ENCODE measurements at regions not wholly inside any gene's neighbourhood (a gene's known extent, or its start where the extent isn't known, plus 50 kb on each side); places are given as distances from the start of the nearest gene placed in this dataset.

- DNase-seq (ENCODE audit: low spot score): no peak
- no peak for TF ChIP-seq CTCF (IDR thresholded peaks at IDR 0.05; ENCODE audit: extremely low read depth, insufficient read depth, missing control alignments)
- in situ Hi-C loops (cut with MboI; ENCODE audit: low pct_unique_long_range_greater_than_20kb, low sequenced_read_pairs, unreplicated experiment): no loop called here
Measured at GRCh38 chr21:38075833-38076587, 159.8 kb upstream of the KCNJ6 start.

DNA sequence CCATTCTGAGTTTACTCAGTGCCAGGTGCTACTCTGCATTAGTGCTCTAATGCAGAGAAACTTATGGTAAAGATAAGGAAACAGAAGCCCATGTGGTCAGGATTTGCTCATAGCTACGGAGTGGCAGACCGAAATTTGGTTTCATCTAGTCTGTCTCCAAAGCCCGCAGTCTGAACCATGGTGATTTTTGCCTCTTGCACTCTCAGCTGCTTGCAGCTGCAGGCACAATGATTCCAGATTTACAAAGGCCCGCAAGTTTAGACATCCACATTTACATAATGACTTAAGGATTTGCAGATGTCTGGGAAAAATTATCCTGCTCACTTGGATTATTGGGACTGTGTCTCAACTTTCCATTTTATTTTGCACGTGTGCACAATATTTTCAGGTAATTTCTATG is 161.3 kb upstream of the KCNJ6 start:
- no peak for DNase-seq (ENCODE audit: low spot score)
- no peak for TF ChIP-seq CTCF (IDR thresholded peaks at IDR 0.05; ENCODE audit: extremely low read depth, insufficient read depth, missing control alignments)
- in situ Hi-C loops (cut with MboI; ENCODE audit: low pct_unique_long_range_greater_than_20kb, low sequenced_read_pairs, unreplicated experiment): no loop called here

DNA sequence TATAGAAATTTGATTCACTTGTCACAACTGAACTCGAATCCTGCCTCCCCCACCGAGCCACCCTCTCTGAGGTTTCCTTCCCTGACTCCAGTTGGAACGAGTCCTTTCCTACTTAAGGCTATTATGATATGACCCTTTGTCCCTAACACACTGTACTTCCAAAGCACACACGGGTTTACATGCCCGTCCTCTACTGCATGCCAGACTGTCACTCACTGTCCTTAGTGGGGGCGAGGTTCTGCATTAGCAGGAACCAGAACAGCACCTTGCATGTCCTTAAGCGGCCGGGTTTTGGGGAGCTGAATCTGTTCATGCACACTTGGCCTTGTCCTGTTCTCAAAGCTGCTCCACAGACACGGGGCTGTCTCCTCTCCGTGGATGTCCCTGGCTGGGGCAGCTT is 164.6 kb upstream of the KCNJ6 start:
- DNase-seq (ENCODE audit: low spot score): no peak
- TF ChIP-seq CTCF (IDR thresholded peaks at IDR 0.05; ENCODE audit: extremely low read depth, insufficient read depth, missing control alignments): no peak
- in situ Hi-C loops (cut with MboI; ENCODE audit: low pct_unique_long_range_greater_than_20kb, low sequenced_read_pairs, unreplicated experiment): no loop called here

- in situ Hi-C loops (cut with MboI; ENCODE audit: low pct_unique_long_range_greater_than_20kb, low sequenced_read_pairs, unreplicated experiment): no loop called here
- no peak for DNase-seq (ENCODE audit: low spot score)
- TF ChIP-seq CTCF (IDR thresholded peaks at IDR 0.05; ENCODE audit: extremely low read depth, insufficient read depth, missing control alignments): no peak
Measured at GRCh38 chr21:38081708-38082107, 165.5 kb upstream of the KCNJ6 start.

DNA sequence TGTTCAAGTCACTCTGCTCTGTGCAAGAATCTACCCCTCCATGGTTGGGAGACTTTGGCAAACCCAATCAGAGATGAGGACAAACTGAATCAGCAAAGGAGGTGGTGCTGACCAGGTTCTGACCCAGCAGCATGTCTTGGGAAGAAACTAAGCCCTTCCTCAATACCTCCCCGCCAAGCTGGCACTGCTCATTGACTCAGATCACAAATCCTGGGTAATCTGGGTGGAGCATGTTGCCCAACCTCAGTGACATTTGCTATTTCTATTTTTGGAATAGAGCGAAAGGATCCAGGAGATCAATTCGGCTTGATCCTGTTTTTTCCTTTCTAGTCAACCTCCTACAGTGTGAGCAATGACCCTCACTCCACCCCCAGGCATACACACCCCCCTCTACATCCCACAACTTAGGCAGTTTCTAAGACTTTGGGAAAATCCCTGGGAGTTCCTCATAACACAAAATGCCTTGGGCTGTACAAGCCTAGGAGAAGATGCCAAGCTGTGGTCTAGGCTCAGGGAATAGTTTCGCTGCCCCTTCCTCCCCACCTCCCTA is 166.8 kb upstream of the KCNJ6 start:
- no peak for TF ChIP-seq CTCF (IDR thresholded peaks at IDR 0.05; ENCODE audit: extremely low read depth, insufficient read depth, missing control alignments)
- in situ Hi-C loops (cut with MboI; ENCODE audit: low pct_unique_long_range_greater_than_20kb, low sequenced_read_pairs, unreplicated experiment): no loop called here
- no peak for DNase-seq (ENCODE audit: low spot score)

- no peak for TF ChIP-seq CTCF (IDR thresholded peaks at IDR 0.05; ENCODE audit: extremely low read depth, insufficient read depth, missing control alignments)
- DNase-seq (ENCODE audit: low spot score): no peak
- in situ Hi-C loops (cut with MboI; ENCODE audit: low pct_unique_long_range_greater_than_20kb, low sequenced_read_pairs, unreplicated experiment): no loop called here
Measured at GRCh38 chr21:38083535-38083934, 167.3 kb upstream of the KCNJ6 start.
